CD4-positive, alpha-beta T cell treated with Interleukin-12 subunit alpha and Interleukin-12 subunit beta, for 1 hour (primary cell): ENCODE measurements at regions not wholly inside any gene's neighbourhood (a gene's known extent, or its start where the extent isn't known, plus 50 kb on each side); places are given as distances from the start of the nearest gene placed in this dataset.
"Not testable (repeated sequence)": the region's sequence is repeated elsewhere in the genome, so short reads cannot be mapped to it uniquely, and the experiment has no call there.

ENCODE experiments used
- DNase-seq: peaks from one replicate; pipeline ENCODE4 v3.0.0-alpha.2; 2020

DNA sequence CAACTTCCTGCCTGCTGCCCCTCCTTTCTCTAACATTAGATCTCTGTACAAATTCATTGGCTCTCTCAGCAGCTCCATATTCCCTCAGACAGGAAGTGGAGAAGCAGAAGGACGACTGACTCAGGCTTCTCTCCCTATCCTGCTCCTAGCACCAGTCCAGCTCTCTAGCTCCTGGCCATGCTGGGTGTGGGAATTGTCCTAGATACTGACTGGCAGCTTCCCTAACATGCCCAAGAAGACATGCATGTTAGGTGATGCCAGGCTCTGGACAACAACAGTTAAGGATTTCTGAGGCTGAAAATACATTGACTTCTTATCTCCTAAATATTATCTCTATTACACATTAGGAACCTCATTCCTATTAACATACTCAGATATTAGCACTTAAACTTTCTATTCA is 292.9 kb downstream of the IKZF2 start:
- DNase-seq: no peak

DNA sequence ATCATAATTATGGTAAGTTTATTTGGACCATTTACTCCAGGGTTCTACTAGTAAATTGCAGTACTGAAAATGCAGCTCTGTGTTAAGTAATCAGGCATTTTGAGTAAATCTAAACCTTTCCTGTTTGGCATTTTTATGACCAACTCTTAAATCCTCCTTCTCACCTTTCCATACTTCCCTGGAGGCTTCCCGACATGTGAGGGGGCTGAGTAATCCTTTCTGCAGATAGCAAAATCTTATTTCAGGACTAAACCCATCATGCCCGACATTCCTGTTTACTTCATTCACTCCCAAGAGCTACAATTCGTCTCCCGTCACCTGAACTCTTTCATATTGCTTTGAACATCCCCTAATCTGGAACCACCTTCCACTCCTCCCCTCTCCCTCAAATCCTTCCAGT is 296.6 kb downstream of the IKZF2 start:
- DNase-seq: no peak

- DNase-seq: no peak
Observed at GRCh38 chr2:212854116-212854515, 297.3 kb downstream of the IKZF2 start.

GRCh38 chr2:212845941-212846340 is 305.5 kb downstream of the IKZF2 start:
- DNase-seq: no peak

DNA sequence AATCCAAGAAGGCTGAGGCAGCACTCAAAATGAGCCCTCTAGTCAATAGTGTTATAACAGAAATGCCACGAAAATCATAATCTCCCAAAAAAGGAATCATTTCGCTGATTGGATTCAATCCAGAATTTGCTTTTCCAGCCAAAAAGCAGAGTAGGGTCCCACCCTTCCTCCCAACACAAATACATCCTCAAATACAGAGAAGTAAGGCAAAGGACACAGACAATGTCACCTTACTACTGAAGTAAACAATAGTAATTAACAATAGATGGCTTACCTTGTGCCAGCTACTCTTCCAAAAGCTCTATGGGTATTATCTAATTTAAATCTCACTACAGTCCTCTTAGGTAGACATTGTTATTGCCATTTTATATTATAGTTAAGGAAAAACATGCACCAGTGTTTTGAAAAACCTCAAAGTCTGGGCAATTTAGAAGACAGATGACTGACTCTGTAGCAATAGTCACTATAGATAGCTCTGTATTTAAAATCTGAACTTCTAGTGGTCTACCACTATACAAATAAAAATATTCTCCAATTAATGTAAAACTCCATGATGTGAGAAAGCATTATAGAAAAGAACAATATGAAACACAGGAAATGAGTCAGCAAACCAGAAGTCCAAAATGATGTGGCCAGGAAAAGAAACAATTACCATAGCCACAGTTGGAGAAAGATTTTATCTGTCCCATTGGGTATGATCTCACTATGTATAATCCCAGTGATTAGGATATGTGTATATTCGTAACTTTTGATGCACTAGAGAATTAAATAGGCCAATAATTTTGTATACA is 305.0 kb upstream of the ERBB4 start:
- DNase-seq: no peak

DNA sequence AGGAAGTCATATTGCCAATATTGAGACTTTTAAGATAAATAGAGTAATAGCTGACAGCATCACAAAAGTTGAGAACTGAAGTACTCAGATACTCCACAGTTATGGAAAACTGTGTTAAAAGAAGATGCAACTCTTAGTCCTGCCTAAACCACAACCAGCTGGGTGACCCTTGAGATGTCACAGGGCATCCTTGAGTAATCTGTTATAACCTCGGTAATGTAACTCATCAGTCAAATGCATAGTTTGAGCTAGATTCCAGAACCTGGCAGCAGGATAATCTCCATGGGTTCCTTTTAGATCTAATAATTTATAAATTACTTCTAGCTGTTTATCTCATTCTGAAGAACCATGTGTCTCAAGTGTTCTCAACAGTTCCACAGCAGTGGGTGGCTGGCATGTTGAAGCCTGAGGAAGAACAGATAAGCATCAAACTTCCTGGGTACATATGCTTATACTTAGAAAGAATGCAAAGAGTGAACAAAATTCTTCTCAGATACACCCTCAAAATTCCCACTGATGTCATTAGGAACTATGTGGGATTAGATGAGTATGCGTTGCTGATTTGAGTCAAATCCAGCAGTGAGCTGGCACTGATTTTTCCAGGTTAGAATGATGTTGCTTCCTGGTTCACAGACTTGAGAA is 304.1 kb upstream of the ERBB4 start:
- no peak for DNase-seq

- DNase-seq: no peak
Observed at GRCh38 chr2:212841460-212841859, 302.9 kb upstream of the ERBB4 start.

- DNase-seq: no peak
Observed at GRCh38 chr2:212832211-212833195, 293.9 kb upstream of the ERBB4 start.

DNA sequence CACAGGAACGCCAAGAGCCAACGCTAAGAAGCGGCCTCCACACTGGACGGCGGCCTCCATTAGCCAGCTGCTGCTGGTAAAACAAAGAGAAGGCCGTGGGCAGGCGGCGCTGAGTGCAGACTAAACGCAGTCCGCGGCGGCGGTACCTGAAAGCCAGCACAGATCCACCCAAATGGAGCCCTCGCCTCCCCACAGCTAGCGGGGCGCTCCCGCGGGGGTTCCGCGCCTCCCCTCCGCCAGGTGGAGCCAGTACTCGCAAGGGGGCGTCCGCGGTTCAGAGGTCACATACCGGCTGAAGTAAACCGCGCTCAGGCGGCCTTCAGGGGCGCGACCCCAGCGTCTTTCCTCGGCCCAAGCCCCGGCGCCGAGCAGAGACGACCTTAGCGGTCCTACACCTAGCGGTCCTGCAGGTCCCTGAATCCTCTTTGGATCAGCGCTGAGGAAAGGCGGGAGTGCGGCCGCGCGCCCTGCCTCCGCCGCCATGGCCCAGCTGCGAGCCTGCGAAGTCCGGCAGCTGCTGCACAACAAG is 293.1 kb upstream of the ERBB4 start:
- DNase-seq: no peak

DNA sequence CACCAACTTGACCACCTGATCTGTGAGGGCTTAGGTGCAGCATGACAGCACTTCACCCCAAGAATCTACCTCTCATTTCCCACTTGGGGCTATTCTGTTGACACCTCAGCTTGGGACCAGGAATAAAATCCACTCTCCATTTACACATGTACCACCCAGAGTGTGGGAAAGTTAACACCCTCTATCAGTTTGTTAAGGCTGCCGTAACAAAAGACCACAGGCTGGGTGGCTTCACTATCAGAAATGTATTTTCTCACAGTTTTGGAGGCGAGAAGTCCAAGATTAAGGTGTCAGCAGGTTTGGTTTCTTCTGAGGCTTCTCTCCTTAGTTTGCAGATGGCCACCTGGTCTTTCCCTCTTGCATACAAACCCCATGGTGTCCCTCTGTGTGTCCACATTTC is 277.7 kb upstream of the ERBB4 start:
- no peak for DNase-seq

GRCh38 chr2:212815453-212815852 is 276.9 kb upstream of the ERBB4 start:
- DNase-seq: no peak

DNA sequence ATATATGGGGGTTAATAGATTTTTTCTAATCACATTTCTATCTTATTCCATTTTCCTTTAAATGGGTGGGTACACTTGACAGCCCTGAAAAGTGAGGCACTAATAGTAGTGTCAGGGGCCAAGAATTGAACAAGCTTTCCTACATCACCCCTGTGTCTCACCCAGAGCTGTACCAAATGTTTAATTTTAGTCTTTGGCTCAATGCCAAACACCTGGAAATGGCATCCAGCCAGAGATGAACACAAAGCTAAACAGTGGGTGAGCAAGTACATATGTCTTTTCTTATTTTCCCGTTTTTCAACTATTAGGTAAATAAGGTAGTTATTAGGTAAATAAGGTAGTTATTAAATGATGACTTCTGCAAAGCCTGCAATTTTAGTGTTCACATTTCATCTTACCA is 276.3 kb upstream of the ERBB4 start:
- no peak for DNase-seq

DNA sequence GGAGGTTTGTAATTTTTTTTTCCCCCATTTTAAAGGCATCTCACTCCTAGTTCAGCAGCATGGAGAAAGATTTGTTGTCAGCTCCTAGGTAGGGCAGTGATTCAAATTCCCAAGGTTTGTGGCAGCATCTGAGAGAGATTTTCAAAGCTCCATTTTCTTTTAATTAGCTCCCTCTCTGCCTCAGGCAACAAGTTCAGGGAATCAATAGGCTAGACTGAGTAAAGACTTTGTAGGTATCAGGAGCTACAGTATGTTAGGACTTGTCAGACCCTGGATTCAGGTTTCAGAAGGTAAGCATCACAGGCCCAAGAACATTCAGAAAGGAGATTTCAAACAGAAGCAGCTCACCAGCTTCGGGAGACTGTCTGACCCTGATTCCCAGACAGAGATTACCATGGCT is 273.3 kb upstream of the ERBB4 start:
- no peak for DNase-seq

- DNase-seq: no peak
Observed at GRCh38 chr2:212811036-212811805, 272.6 kb upstream of the ERBB4 start.

GRCh38 chr2:212797484-212798205 is 259.0 kb upstream of the ERBB4 start:
- no peak for DNase-seq

- DNase-seq: no peak
Observed at GRCh38 chr2:212794471-212794870, 255.9 kb upstream of the ERBB4 start.

DNA sequence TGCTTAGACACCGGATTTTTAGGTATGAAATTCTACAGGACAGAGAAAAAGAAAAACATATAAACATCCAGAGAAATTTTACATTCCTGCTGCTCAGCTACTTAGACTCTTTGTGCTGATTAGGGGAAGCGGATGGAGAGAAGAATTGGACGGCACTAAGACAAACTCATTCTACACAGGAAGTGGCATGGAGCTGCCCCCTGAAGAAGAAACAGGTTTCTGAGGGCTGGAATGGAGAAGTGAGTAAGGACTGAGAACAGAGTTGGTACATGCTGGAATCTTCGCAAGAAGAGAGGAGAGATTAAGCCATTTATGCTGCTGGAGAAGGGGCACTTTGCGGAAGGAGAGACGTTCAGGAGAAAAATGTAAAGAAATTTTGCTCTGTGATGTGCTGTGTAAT is 253.0 kb upstream of the ERBB4 start:
- DNase-seq: no peak

DNA sequence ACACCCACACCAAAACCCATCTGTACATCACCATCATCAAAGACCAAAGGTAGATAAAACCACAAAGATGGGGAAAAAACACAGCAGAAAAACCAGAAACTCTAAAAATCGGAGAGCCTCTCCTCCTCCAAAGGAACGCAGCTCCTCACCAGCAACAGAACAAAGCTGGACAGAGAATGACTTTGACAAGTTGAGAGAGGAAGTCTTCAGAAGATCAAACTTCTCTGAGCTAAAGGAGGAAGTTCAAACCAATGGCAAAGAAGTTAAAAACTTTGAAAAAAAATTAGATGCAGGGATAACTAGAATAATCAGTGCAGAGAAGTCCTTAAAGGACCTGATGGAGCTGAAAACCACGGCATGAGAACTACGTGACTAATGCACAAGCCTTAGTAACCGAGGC is 247.5 kb upstream of the ERBB4 start:
- DNase-seq: not testable (repeated sequence)

GRCh38 chr2:212777020-212777491 is 238.5 kb upstream of the ERBB4 start:
- peak; percentile 29 for DNase-seq

GRCh38 chr2:212773808-212774339 is 235.3 kb upstream of the ERBB4 start:
- no peak for DNase-seq

- no peak for DNase-seq
Observed at GRCh38 chr2:212770240-212770639, 231.6 kb upstream of the ERBB4 start.
